ENCODE measurements at regions not wholly inside any gene's neighbourhood (a gene's known extent, or its start where the extent isn't known, plus 50 kb on each side); places are given as distances from the start of the nearest gene placed in this dataset.

DNA sequence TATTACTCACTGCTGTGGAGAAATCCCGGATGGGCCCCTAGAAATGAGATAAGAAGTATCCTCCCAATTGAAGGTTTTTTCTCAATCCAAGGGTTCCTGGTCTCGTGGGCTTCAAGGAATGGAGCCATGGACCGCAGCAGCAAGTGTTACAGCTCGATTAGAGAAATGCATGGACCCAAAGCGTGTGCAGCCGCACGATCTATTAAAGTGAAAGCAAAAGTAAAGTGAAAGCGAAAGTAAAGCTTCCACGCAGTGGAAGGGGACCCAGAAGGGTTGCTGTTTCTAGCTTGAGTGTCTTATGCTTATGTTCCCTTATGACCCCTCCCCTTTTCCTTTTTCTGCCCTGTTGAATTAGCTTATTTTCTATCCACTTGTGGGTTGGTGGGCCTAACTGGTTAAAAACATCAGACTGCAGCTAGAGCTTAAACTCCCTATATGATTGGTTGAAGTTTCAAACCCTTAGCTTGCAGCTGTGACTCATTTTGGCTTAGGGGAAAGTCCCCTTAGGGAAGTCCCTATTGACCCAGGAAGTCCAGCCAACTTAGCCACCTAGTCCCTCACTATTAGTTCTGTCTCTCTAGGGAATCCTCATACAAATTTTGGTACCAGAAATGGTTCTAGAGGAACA is 1111.8 kb downstream of the TAF11L14 start (continued):
- TF ChIP-seq, protein P1, sequence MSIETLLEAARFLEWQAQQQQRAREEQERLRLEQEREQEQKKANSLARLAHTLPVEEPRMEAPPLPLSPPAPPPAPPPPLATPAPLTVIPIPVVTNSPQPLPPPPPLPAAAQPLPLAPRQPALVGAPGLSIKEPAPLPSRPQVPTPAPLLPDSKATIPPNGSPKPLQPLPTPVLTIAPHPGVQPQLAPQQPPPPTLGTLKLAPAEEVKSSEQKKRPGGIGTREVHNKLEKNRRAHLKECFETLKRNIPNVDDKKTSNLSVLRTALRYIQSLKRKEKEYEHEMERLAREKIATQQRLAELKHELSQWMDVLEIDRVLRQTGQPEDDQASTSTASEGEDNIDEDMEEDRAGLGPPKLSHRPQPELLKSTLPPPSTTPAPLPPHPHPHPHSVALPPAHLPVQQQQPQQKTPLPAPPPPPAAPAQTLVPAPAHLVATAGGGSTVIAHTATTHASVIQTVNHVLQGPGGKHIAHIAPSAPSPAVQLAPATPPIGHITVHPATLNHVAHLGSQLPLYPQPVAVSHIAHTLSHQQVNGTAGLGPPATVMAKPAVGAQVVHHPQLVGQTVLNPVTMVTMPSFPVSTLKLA (conservative IDR thresholded peaks at IDR 0.05), result peak; percentile 15 to 40; a peak in 2 of 4 replicates
- TF ChIP-seq, protein P2, sequence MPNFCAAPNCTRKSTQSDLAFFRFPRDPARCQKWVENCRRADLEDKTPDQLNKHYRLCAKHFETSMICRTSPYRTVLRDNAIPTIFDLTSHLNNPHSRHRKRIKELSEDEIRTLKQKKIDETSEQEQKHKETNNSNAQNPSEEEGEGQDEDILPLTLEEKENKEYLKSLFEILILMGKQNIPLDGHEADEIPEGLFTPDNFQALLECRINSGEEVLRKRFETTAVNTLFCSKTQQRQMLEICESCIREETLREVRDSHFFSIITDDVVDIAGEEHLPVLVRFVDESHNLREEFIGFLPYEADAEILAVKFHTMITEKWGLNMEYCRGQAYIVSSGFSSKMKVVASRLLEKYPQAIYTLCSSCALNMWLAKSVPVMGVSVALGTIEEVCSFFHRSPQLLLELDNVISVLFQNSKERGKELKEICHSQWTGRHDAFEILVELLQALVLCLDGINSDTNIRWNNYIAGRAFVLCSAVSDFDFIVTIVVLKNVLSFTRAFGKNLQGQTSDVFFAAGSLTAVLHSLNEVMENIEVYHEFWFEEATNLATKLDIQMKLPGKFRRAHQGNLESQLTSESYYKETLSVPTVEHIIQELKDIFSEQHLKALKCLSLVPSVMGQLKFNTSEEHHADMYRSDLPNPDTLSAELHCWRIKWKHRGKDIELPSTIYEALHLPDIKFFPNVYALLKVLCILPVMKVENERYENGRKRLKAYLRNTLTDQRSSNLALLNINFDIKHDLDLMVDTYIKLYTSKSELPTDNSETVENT (CRISPR knock-in tag; IDR thresholded peaks at IDR 0.05), result no peak
- TF ChIP-seq GATAD2A (IDR thresholded peaks at IDR 0.05), result no peak
- TF ChIP-seq TAL1 (IDR thresholded peaks at IDR 0.05), result no peak
- no peak for TF ChIP-seq HNRNPH1 (optimal IDR thresholded peaks at IDR 0.05; ENCODE audit: low read depth, low read length)
- no peak for TF ChIP-seq ZNF316 (IDR thresholded peaks at IDR 0.05)
- peak; percentile 44; the same call in 1 of the 2 replicates for TF ChIP-seq CXXC5 (CRISPR knock-in tag; IDR thresholded peaks at IDR 0.05)
- TF ChIP-seq, protein P3, sequence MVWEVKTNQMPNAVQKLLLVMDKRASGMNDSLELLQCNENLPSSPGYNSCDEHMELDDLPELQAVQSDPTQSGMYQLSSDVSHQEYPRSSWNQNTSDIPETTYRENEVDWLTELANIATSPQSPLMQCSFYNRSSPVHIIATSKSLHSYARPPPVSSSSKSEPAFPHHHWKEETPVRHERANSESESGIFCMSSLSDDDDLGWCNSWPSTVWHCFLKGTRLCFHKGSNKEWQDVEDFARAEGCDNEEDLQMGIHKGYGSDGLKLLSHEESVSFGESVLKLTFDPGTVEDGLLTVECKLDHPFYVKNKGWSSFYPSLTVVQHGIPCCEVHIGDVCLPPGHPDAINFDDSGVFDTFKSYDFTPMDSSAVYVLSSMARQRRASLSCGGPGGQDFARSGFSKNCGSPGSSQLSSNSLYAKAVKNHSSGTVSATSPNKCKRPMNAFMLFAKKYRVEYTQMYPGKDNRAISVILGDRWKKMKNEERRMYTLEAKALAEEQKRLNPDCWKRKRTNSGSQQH (CRISPR knock-in tag; IDR thresholded peaks at IDR 0.05), result 0 out of 2 replicates have a peak, but pooled peaks have one; percentile 5
- no peak for TF ChIP-seq ZFX (CRISPR knock-in tag; IDR thresholded peaks at IDR 0.05)
- no peak for TF ChIP-seq NR2C1 (IDR thresholded peaks at IDR 0.05)
- no peak for TF ChIP-seq NR2C1 (tag; IDR thresholded peaks at IDR 0.05)
- TF ChIP-seq ELF1 (tag; IDR thresholded peaks at IDR 0.05), result 0 out of 2 replicates have a peak, but pooled peaks have one; percentile 33
- TF ChIP-seq, protein P4, sequence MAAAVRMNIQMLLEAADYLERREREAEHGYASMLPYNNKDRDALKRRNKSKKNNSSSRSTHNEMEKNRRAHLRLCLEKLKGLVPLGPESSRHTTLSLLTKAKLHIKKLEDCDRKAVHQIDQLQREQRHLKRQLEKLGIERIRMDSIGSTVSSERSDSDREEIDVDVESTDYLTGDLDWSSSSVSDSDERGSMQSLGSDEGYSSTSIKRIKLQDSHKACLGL (CRISPR knock-in tag; IDR thresholded peaks at IDR 0.05; ENCODE audit: borderline replicate concordance, poor library complexity, severe bottlenecking), result no peak
- TF ChIP-seq, protein P5, sequence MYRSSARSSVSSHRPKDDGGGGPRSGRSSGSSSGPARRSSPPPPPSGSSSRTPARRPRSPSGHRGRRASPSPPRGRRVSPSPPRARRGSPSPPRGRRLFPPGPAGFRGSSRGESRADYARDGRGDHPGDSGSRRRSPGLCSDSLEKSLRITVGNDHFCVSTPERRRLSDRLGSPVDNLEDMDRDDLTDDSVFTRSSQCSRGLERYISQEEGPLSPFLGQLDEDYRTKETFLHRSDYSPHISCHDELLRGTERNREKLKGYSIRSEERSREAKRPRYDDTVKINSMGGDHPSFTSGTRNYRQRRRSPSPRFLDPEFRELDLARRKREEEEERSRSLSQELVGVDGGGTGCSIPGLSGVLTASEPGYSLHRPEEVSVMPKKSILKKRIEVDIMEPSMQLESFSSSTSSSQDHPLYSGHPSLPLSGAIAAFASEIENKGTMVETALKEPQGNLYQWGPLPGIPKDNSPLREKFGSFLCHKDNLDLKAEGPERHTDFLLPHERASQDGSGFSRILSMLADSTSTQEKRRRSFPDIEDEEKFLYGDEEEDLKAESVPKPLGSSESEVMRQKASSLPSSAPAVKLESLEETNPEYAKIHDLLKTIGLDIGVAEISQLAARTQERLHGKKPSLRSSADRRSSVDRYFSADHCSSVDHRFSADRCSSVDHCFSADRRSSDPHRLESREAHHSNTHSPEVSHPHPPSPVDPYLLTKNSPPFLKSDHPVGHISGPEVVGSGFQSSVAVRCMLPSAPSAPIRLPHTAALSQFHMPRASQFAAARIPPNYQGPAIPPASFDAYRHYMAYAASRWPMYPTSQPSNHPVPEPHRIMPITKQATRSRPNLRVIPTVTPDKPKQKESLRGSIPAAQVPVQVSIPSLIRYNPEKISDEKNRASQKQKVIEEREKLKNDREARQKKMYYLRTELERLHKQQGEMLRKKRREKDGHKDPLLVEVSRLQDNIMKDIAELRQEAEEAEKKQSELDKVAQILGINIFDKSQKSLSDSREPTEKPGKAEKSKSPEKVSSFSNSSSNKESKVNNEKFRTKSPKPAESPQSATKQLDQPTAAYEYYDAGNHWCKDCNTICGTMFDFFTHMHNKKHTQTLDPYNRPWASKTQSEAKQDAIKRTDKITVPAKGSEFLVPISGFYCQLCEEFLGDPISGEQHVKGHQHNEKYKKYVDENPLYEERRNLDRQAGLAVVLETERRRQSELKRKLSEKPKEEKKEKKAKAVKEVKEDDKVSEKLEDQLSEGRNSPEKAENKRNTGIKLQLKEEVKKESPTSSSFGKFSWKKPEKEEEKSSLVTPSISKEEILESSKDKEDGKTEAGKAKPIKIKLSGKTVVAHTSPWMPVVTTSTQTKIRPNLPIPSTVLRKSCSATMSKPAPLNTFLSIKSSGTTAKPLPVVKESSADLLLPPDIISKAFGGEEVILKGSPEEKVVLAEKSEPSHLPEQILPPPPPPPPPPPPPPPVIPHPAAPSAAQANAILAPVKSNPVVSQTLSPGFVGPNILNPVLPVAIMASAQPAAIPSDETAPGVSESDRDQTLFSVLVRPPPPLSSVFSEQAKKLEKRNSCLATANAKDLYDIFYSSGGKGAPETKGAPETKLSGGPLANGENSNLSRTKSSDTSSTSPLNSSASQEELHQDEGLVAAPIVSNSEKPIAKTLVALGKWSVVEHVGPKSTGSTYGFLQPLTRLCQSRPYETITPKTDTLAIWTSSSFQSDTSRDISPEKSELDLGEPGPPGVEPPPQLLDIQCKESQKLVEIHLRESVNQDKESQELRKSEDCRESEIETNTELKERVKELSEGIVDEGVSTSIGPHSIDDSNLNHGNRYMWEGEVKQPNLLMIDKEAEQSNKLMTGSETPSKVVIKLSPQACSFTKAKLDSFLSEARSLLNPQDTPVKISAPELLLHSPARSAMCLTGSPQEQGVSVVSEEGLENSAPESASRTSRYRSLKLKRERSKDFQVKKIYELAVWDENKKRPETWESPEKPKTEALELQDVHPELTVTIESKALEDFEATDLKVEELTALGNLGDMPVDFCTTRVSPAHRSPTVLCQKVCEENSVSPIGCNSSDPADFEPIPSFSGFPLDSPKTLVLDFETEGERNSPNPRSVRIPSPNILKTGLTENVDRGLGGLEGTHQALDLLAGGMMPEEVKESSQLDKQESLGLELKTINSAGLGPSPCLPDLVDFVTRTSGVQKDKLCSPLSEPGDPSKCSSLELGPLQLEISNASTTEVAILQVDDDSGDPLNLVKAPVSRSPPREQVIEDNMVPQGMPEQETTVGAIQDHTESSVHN (IDR thresholded peaks at IDR 0.05; ENCODE audit: borderline replicate concordance in 1 of 2, low read depth in 1 of 2), result peak in 1 of 2 experiments; percentile 73; a peak in 2 of 4 replicates
